ENCODE measurements at regions not wholly inside any gene's neighbourhood (a gene's known extent, or its start where the extent isn't known, plus 50 kb on each side); places are given as distances from the start of the nearest gene placed in this dataset.

GRCh38 chr4:167713756-167714155 is 378.6 kb upstream of the ANXA10 start:
- H3K27me3 ChIP-seq (ENCODE audit: control insufficient read depth, insufficient read depth, low read length) = no peaks in the 10 kb centered on the region
- no peak overlapping the region for H3K27ac ChIP-seq (ENCODE audit: low read depth, low read length)
- no peaks in the 10 kb centered on the region for H3K36me3 ChIP-seq (ENCODE audit: control insufficient read depth, insufficient read depth, low read length)
- DNase-seq (ENCODE audit: low read depth in 4 of 6, low spot score in 6 of 6) = no peak
- no peaks in the 10 kb centered on the region for H3K9me3 ChIP-seq (ENCODE audit: control insufficient read depth, insufficient read depth, low read length)
- no CpG with 5 or more reads among the region's 1 CpG for WGBS (ENCODE audit: insufficient coverage)
- no peaks in the 10 kb centered on the region for H3K4me1 ChIP-seq (ENCODE audit: control insufficient read depth, insufficient read depth, low read length)
- H3K4me3 ChIP-seq (ENCODE audit: low read depth, low read length) = no peak overlapping the region

GRCh38 chr4:167715176-167715575 is 377.2 kb upstream of the ANXA10 start:
- Histone ChIP-seq H3K36me3 (ENCODE audit: control insufficient read depth, insufficient read depth, low read length) (no peaks in the 10 kb centered on the region), H3K27me3 (ENCODE audit: control insufficient read depth, insufficient read depth, low read length) (no peaks in the 10 kb centered on the region), H3K9me3 (ENCODE audit: control insufficient read depth, insufficient read depth, low read length) (no peaks in the 10 kb centered on the region), H3K4me1 (ENCODE audit: control insufficient read depth, insufficient read depth, low read length) (no peaks in the 10 kb centered on the region), H3K4me3 (ENCODE audit: low read depth, low read length) (no peak overlapping the region), H3K27ac (ENCODE audit: low read depth, low read length) (no peak overlapping the region)
- no peak for DNase-seq (ENCODE audit: low read depth in 4 of 6, low spot score in 6 of 6)
- 86% methylated on average over 1 of the region's 1 CpG for WGBS (ENCODE audit: insufficient coverage)

DNA sequence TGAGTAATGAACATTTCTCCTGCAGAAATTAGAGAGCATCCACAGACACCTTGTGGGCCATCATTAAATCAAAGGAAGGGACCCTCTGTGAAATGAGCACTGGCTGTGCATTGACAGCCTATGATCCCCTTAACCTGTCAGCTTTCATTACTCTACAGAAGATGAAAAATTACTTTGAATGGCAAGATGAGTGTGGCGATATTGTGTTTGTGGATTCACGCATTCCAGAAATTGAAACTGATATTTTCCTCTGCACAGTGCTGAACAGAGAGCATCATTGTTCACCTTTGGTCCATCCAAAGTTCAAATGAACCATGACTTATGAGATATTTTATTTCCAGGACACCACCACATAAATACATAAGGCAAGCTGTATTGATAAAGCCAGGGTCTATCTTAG is 374.8 kb upstream of the ANXA10 start:
- no peaks in the 10 kb centered on the region for H3K36me3 ChIP-seq (ENCODE audit: control insufficient read depth, insufficient read depth, low read length)
- no peak overlapping the region for H3K4me3 ChIP-seq (ENCODE audit: low read depth, low read length)
- DNase-seq (ENCODE audit: low read depth in 4 of 6, low spot score in 6 of 6) = no peak
- H3K27ac ChIP-seq (ENCODE audit: low read depth, low read length) = no peak overlapping the region
- no CpG with 5 or more reads among the region's 2 CpGs for WGBS (ENCODE audit: insufficient coverage)
- H3K4me1 ChIP-seq (ENCODE audit: control insufficient read depth, insufficient read depth, low read length) = no peaks in the 10 kb centered on the region
- no peaks in the 10 kb centered on the region for H3K27me3 ChIP-seq (ENCODE audit: control insufficient read depth, insufficient read depth, low read length)
- no peaks in the 10 kb centered on the region for H3K9me3 ChIP-seq (ENCODE audit: control insufficient read depth, insufficient read depth, low read length)

GRCh38 chr4:167721617-167722486 is 370.5 kb upstream of the ANXA10 start:
- Histone ChIP-seq H3K27me3 (ENCODE audit: control insufficient read depth, insufficient read depth, low read length) (no peaks in the 10 kb centered on the region), H3K4me3 (ENCODE audit: low read depth, low read length) (no peak overlapping the region), H3K4me1 (ENCODE audit: control insufficient read depth, insufficient read depth, low read length) (no peaks in the 10 kb centered on the region), H3K27ac (ENCODE audit: low read depth, low read length) (no peak overlapping the region), H3K36me3 (ENCODE audit: control insufficient read depth, insufficient read depth, low read length) (no peaks in the 10 kb centered on the region), H3K9me3 (ENCODE audit: control insufficient read depth, insufficient read depth, low read length) (no peaks in the 10 kb centered on the region)
- DNase-seq (ENCODE audit: low read depth in 4 of 6, low spot score in 6 of 6) = peak in 1 of 6 donors; percentile 10
- no CpG with 5 or more reads among the region's 4 CpGs for WGBS (ENCODE audit: insufficient coverage)

- no peaks in the 10 kb centered on the region for H3K4me1 ChIP-seq (ENCODE audit: control insufficient read depth, insufficient read depth, low read length)
- no peak overlapping the region for H3K4me3 ChIP-seq (ENCODE audit: low read depth, low read length)
- no peaks in the 10 kb centered on the region for H3K27me3 ChIP-seq (ENCODE audit: control insufficient read depth, insufficient read depth, low read length)
- H3K27ac ChIP-seq (ENCODE audit: low read depth, low read length) = no peak overlapping the region
- H3K9me3 ChIP-seq (ENCODE audit: control insufficient read depth, insufficient read depth, low read length) = no peaks in the 10 kb centered on the region
- no peaks in the 10 kb centered on the region for H3K36me3 ChIP-seq (ENCODE audit: control insufficient read depth, insufficient read depth, low read length)
- no CpG with 5 or more reads among the region's 6 CpGs for WGBS (ENCODE audit: insufficient coverage)
- DNase-seq (ENCODE audit: low read depth in 4 of 6, low spot score in 6 of 6) = peak in 1 of 6 donors; percentile 67
Measured at GRCh38 chr4:167722487-167722808, 369.9 kb upstream of the ANXA10 start.

DNA sequence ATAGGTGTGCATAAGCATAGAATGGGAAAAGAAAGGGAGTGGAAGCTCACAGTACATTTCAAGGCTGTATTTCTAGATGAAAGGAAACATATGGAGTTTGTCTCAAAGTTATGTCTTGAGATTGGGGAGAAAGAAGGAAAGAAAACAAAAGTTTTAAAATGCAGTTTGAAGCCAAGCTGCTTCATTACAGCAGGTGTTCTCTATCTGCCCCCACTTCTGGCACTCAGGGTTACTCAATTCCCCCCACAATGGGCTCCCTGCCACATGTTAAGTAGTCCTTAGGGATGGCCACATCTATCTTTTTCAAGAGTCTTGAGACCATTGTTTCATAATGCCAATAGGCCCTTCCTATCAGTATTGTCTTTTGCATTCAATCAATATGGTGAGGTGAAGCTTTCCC is 367.4 kb upstream of the ANXA10 start:
- H3K4me3 ChIP-seq (ENCODE audit: low read depth, low read length) = no peak overlapping the region
- no peak overlapping the region for H3K27ac ChIP-seq (ENCODE audit: low read depth, low read length)
- DNase-seq (ENCODE audit: low read depth in 4 of 6, low spot score in 6 of 6) = no peak
- H3K9me3 ChIP-seq (ENCODE audit: control insufficient read depth, insufficient read depth, low read length) = no peaks in the 10 kb centered on the region
- H3K27me3 ChIP-seq (ENCODE audit: control insufficient read depth, insufficient read depth, low read length) = no peaks in the 10 kb centered on the region
- no peaks in the 10 kb centered on the region for H3K36me3 ChIP-seq (ENCODE audit: control insufficient read depth, insufficient read depth, low read length)
- H3K4me1 ChIP-seq (ENCODE audit: control insufficient read depth, insufficient read depth, low read length) = no peaks in the 10 kb centered on the region

GRCh38 chr4:167730769-167731168 is 361.6 kb upstream of the ANXA10 start:
- Histone ChIP-seq H3K9me3 (ENCODE audit: control insufficient read depth, insufficient read depth, low read length) (peaks cover 3% of the 10 kb centered on the region), H3K4me3 (ENCODE audit: low read depth, low read length) (no peak overlapping the region), H3K36me3 (ENCODE audit: control insufficient read depth, insufficient read depth, low read length) (no peaks in the 10 kb centered on the region), H3K27ac (ENCODE audit: low read depth, low read length) (no peak overlapping the region), H3K27me3 (ENCODE audit: control insufficient read depth, insufficient read depth, low read length) (no peaks in the 10 kb centered on the region), H3K4me1 (ENCODE audit: control insufficient read depth, insufficient read depth, low read length) (no peaks in the 10 kb centered on the region)
- whole genome bisulfite sequencing (ENCODE audit: insufficient coverage) = 83% methylated on average over 1 of the region's 2 CpGs
- DNase-seq (ENCODE audit: low read depth in 4 of 6, low spot score in 6 of 6) = no peak

DNA sequence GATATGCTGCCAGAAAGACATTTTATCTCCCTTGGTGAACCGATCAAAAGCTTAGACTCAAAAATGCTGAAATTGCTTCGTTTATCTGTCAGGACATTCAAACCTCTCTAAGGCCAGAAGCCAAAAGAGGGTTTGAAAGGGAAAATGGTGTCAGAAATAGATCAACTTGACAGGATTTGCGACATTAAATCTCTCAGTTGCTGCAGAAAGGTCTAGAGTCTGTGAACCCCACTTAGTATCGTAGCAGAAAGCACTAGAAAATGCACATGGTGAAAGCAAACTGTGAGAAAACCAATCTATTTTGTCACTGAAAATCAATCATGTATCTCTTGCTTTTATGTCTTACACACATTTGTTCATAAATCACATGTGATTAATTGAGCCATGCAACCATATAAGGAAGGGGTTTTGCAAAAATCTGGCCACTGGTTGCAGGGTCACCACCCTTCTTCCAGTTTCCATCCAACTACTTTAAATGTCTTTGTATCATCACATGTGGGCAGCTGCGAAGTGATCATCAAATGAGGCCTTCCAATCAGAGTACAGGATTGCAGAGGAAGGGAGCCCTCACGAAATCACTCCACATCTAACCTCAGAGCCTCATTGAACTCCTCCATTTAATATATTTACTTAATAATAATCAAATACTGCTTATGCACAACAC is 347.2 kb upstream of the ANXA10 start:
- Histone ChIP-seq H3K9me3 (ENCODE audit: control insufficient read depth, insufficient read depth, low read length) (no peaks in the 10 kb centered on the region), H3K27me3 (ENCODE audit: control insufficient read depth, insufficient read depth, low read length) (no peaks in the 10 kb centered on the region), H3K4me3 (ENCODE audit: low read depth, low read length) (no peak overlapping the region), H3K36me3 (ENCODE audit: control insufficient read depth, insufficient read depth, low read length) (no peaks in the 10 kb centered on the region), H3K27ac (ENCODE audit: low read depth, low read length) (no peak overlapping the region), H3K4me1 (ENCODE audit: control insufficient read depth, insufficient read depth, low read length) (no peaks in the 10 kb centered on the region)
- peak in 2 of 6 donors; percentile 3 to 5 for DNase-seq (ENCODE audit: low read depth in 4 of 6, low spot score in 6 of 6)
- WGBS (ENCODE audit: insufficient coverage) = 60% methylated on average over 2 of the region's 6 CpGs

- Histone ChIP-seq H3K27me3 (ENCODE audit: control insufficient read depth, insufficient read depth, low read length) (no peaks in the 10 kb centered on the region), H3K9me3 (ENCODE audit: control insufficient read depth, insufficient read depth, low read length) (peaks cover 2% of the 10 kb centered on the region)
- no CpG with 5 or more reads among the region's 2 CpGs for WGBS (ENCODE audit: insufficient coverage)
Measured at GRCh38 chr4:167767281-167767680, 325.1 kb upstream of the ANXA10 start.

DNA sequence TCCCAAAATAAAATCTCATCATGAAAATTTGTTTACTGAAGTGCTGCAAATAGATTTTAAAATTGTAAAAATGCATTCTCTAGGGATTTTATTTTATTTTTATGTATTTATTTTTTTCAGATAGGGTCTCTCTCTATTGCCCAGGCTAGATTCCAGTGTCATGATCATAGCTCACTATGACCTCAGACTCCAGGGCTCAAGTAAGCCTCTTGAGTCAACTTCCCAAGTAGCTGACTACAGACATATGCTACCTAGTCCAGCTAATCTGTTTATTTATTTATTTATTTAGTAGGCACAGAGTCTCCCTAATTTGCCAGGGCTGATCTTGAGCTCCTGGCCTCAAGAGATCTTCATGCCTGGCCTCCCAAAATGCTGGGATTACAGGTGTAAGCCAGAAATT is 317.7 kb upstream of the ANXA10 start:
- no peaks in the 10 kb centered on the region for H3K9me3 ChIP-seq (ENCODE audit: control insufficient read depth, insufficient read depth, low read length)
- no peak for DNase-seq (ENCODE audit: low read depth in 4 of 6, low spot score in 6 of 6)
- no peaks in the 10 kb centered on the region for H3K4me1 ChIP-seq (ENCODE audit: control insufficient read depth, insufficient read depth, low read length)
- no peaks in the 10 kb centered on the region for H3K27me3 ChIP-seq (ENCODE audit: control insufficient read depth, insufficient read depth, low read length)
- H3K27ac ChIP-seq (ENCODE audit: low read depth, low read length) = no peak overlapping the region
- H3K4me3 ChIP-seq (ENCODE audit: low read depth, low read length) = no peak overlapping the region
- no peaks in the 10 kb centered on the region for H3K36me3 ChIP-seq (ENCODE audit: control insufficient read depth, insufficient read depth, low read length)

More at GRCh38 chr4:167767281-167767680, 325.1 kb upstream of the ANXA10 start:
- H3K36me3 ChIP-seq (ENCODE audit: control insufficient read depth, insufficient read depth, low read length) = no peaks in the 10 kb centered on the region
- no peak for DNase-seq (ENCODE audit: low read depth in 4 of 6, low spot score in 6 of 6)
- no peak overlapping the region for H3K27ac ChIP-seq (ENCODE audit: low read depth, low read length)
- no peaks in the 10 kb centered on the region for H3K4me1 ChIP-seq (ENCODE audit: control insufficient read depth, insufficient read depth, low read length)
- H3K4me3 ChIP-seq (ENCODE audit: low read depth, low read length) = no peak overlapping the region

All from spinal cord (tissue), 9 donors.